NCI-H146 (cell line): ENCODE measurements at regions not wholly inside any gene's neighbourhood (a gene's known extent, or its start where the extent isn't known, plus 50 kb on each side); places are given as distances from the start of the nearest gene placed in this dataset.

Experiments used
- DNase-seq: peaks from one replicate; lab custom pipeline; 2025; lab: John Stamatoyannopoulos, UW

GRCh38 chr1:18013216-18013615, 94.4 kb upstream of the IGSF21 start:
- no peak for DNase-seq

GRCh38 chr1:18015719-18016118, 91.9 kb upstream of the IGSF21 start:
- DNase-seq = no peak

- no peak for DNase-seq
Observed at GRCh38 chr1:18018366-18018765, 89.2 kb upstream of the IGSF21 start.

DNA sequence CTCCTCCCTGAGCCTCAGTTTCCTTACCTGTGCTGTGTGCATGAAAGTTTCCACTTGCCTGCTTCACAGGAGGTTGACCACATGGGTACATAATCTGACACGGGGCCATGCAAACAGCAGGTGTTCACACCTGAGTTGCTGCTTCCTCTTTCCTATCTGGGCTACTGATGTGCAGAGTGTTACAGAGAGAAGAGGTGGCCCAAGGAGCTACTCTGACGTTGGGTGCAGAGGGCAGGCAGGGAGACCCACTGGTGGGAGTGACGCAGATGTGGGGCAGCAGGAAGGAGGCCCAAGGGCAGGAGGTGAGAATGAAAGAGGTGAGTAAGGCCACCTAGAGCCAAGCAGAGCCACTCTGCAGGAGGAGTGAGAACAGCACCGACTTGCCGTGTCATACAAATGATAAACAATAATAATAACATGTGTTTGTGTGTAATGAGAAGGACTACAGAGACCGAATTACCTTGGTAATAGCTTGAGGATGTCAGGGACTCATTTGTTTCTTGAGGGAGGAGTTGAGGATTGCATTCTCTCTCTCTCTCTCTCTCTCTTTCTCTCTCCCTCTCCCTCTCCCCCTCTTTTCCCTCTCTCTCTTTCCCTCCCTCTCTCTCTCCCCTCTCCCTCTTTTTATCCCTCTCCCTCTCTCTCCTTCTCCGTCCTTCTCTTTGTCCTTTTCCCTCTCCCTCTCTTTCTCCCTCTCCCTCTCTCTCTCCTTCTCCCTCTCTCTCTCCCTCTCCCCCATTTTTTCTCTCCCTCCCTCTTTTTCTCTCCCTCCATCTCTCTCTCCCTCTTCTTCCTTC, 87.4 kb upstream of the IGSF21 start:
- DNase-seq = no peak

- DNase-seq = no peak
Observed at GRCh38 chr1:18021242-18021641, 86.4 kb upstream of the IGSF21 start.

GRCh38 chr1:18032172-18032859, 75.3 kb upstream of the IGSF21 start:
- DNase-seq = no peak

DNA sequence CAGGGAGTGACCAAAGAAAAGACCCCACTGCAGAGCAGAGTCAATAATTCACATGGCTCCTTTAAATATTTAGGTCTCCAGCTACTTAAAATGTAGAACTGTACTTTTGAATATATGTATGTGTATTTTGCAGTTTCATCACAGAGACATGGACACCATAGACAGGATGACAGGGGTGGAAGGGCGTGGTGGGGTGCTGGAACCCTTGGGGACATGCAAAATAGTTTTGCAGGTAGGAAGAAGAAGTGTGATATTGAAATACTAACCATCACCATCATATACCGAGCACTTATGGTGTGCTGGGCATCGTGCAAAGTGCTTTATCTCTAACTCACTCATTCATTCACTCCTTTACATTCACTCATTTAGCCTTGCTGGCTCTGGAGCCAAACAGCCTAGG, 72.5 kb upstream of the IGSF21 start:
- DNase-seq = no peak

- no peak for DNase-seq
Observed at GRCh38 chr1:18037651-18038050, 69.9 kb upstream of the IGSF21 start.

DNA sequence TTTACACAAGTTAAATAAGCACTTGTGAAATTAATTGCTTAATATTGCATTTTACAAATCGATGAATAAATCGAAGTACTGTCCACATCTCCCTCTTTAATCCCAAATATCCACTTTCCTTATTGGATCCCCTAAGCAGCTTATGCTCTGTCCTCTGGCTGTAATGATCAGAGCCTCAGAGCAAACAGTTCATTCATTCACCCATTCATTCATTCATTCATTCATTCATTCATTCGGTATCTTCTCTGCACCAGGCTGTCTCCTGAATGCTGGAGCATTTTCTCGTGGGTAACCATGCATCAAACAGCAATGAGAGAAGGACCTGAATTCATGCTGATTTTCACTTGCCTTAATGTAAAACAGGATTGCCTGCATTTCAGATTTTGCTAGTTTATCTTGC, 69.5 kb upstream of the IGSF21 start:
- no peak for DNase-seq

DNA sequence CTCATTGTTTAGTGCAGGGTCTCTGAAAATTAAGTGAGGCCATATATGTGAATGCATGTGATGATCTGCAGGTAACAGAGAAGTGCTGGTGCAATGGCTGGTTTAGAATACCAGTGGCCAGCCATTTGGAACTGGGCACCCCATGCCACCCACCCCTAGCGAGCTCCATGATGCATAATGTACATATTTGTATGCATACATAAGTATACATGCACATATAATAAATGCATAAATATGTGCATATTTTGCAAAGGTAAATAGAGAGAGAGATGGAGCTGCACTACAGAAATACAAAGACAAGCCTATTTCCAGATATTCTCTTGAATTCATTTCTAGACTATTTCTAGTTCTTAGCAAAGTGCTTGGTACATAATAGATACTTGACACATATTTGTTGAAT, 68.5 kb upstream of the IGSF21 start:
- no peak for DNase-seq

GRCh38 chr1:18041102-18041501, 66.5 kb upstream of the IGSF21 start:
- DNase-seq = no peak

DNA sequence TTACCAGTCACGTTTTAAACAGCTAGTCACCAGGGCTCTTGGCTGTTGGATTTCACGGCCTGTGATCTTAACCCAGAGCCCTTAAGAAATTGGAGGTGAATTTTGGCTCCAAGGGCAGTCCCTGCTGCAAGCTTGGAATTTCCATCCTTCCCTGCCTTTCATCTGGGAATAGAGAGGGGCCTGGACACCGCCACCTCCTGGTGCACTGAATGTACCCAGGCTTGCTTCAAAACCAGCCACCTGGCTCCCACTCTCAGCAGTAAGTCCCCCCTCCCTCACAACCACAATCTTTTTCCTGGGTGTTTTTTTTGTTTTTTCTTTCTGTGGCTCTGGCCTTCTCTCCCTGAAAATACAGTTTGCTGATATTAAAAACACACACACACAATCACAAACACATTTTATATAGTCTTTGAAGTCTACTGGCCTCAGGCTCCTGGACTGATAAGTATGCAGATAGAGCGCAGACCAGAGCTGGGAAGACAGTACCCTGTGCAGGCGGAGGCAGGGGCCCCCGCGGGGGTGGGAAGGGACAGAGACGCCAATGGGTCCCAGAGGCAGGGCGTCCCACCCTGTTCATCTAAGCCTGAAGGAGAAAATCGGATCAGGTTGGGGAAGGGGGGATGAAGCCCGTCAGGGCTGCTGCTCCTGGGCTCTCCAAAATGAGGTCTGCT, 65.8 kb upstream of the IGSF21 start:
- no peak for DNase-seq

- DNase-seq = no peak
Observed at GRCh38 chr1:18043871-18044270, 63.7 kb upstream of the IGSF21 start.

- DNase-seq = no peak
Observed at GRCh38 chr1:18045203-18045602, 62.4 kb upstream of the IGSF21 start.

DNA sequence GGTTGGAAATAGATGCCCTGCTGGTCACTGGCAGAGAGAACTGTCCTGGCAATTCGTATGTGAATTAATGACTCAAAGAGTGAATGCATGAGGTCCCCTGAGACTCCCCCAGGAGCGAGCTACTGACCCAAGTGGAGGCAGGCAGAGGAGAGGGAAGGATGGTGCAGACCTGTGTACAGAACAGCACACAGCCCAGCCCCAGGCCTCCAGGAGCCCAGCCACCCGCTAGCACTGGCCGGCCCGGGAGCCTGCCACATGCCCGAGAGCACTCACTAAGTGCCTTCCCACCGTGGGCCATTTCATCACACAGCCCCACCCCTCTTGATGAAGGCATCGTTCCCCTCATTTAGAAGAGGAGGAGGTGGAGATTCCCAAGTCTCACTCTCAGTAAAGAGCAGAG, 62.0 kb upstream of the IGSF21 start:
- no peak for DNase-seq

DNA sequence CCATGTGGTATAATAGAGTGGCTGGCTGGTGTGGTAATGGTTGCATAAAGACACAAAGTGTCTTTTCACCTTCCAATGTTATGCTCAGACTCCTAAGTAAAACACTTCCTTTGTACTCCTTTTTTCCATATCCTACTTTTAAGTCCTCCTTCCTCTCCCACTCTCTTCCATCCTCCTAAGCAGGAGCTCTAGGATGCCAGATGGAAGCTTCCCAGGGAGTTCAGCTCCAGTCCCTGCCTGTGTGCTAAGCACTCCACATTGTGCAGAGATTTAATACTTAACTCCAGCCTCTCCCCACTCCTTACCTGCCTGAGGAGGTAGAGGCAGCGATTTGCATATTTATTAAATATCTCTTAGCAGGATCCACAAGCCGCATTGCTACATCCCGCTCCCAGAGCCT, 60.5 kb upstream of the IGSF21 start:
- DNase-seq = no peak

DNA sequence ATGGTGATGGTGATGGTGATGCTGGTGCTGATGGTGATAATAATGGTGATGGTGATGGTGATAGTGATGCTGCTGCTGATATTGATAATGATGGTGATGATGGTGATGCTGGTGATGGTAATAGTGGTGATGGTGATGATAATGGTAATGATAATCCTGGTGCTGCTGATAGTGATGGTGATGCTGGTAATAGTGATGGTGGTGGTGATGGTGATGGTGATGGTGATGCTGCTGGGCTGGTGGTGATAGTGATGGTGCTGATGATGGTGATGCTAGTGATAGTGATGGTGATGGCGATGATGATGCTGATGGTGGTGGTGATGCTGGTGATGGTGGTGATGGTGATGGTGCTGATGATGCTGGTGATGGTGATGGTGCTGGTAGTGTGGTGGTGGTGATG, 58.4 kb upstream of the IGSF21 start:
- DNase-seq = no peak

DNA sequence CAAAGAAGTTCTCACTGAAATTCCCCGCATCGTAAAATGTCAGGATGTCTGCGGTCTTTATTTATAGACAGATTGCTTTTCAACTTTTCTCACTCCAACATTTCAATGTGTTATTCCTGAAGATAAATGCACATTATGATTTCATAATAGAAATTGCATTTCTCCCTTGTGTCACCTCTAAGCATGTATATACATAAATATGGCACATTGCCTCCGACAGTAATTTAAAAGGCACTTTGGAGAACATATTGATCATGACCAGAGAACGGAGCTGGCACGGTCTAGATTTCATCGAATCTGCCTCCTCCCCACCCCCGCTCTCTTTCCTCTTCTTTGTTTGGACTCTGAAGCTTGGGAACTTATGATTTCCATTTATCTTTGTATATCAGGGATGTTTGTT, 54.9 kb upstream of the IGSF21 start:
- DNase-seq = no peak

DNA sequence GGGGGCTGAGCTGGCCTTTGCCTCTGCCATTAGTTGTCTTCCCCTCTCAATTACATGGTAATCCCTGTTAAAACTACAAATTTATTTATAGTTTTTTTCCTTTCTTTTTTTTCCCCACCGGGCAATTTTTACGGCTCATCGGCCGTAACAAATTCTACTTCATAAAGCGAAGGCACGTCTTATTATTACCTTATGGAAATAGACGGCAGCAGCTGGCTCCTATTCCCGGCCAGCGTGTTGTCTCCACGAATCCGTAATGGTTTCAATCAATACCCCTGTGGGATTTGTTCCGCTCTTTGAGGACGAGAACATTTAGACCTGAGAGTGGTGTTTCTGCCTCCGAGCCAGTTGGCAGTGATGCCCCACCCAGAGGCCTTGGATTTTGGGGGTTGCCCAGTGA, 52.4 kb upstream of the IGSF21 start:
- DNase-seq = no peak

DNA sequence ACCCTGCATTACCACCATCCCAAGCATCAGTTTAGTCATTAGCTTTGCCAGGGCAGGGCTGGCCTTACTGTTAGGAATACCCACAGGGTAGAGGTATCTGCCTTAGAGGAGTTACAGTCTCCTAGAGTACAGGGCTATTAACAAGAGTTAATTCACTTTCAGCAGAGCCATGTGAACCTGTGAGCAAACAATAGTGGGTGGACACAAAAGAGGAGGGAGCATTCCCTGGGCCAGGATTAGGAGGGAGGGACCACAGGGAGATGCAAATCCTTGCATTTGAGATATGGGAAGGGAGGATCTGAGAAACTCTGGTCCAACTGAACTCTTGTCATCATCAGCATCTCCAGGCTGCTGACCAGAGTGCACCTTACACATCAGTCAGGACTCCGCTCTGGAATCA, 51.1 kb upstream of the IGSF21 start:
- no peak for DNase-seq

- DNase-seq = no peak
Observed at GRCh38 chr1:18057623-18058022, 50.0 kb upstream of the IGSF21 start.
